HG03571 (cell line): ENCODE measurements at regions not wholly inside any gene's neighbourhood (a gene's known extent, or its start where the extent isn't known, plus 50 kb on each side); places are given as distances from the start of the nearest gene placed in this dataset.
"Not testable (repeated sequence)": the region's sequence is repeated elsewhere in the genome, so short reads cannot be mapped to it uniquely, and the experiment has no call there.

Experiments
- ATAC-seq: cut with Tn5 transposase; IDR thresholded peaks from one replicate; pipeline ENCODE4 v1.9.1; 2021; ENCODE audit not compliant: unreplicated experiment

- no peak for ATAC-seq
Observed at GRCh38 chr20:25991051-25991755, 294.6 kb upstream of the ZNF337 start.

- ATAC-seq: not testable (repeated sequence)
Observed at GRCh38 chr20:25989686-25990085, 293.0 kb upstream of the ZNF337 start.

DNA sequence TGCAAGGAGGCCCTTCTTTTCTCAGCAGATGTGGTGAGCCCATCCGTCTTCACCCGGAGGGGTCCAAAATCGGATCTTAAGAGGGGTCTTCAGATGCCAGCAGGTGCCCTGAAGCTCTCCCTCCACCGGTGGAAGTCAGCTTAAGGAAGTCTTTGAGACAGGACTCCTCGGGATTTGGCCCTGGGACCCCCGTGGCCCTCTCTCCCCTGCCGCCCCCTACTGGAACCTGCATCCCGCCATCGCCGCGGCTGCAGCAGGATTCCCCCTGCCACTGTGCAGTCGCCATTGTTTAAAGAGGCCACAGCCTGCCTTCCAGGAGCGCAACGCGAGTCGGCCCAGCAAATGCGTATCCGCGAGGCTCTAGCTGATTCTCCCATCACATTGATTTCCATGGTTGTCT lies 292.5 kb upstream of the ZNF337 start:
- no peak for ATAC-seq

GRCh38 chr20:25987928-25988560 lies 291.4 kb upstream of the ZNF337 start:
- not testable (repeated sequence) for ATAC-seq

GRCh38 chr20:25987073-25987927 lies 290.6 kb upstream of the ZNF337 start:
- no peak for ATAC-seq

DNA sequence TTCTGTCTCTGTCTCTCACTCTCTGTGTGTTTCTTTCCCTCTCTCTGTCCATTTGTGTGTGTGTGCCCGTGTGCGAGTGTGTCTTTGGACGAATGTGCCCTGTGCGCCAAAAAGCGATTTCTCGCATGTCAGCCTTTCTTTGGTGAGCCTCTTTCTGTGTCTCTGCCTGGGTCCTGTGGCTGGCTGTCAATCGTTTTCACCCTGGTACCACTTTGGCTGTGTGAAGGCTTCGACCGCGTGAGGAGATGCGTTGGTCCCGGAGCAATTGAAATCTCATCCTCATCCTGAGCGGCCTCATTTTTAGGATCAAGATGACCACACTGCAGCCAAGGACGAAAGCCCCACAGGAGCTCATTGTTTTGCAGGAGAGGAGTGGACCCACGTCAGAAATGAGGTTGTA lies 288.9 kb upstream of the ZNF337 start:
- no peak for ATAC-seq

DNA sequence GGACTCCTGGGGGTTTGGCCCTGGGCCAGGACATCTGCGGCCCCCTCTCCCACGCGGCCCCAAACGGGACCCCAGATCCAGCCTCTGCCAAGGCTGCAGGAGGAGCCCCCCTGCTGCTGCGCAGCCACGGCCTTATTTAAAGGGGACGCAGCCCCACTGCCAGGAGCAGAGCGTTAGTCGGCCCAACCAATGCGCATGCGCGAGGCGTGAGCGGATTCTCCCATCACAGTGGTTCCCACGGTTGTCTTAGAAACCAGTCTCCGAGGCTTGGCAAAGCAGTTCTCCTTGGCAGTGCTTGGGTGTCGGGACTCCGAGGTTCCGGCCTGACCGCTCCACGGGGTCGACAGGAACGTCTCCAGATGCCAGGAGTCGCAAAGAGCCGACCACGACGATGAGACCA lies 288.3 kb upstream of the ZNF337 start:
- ATAC-seq: no peak

DNA sequence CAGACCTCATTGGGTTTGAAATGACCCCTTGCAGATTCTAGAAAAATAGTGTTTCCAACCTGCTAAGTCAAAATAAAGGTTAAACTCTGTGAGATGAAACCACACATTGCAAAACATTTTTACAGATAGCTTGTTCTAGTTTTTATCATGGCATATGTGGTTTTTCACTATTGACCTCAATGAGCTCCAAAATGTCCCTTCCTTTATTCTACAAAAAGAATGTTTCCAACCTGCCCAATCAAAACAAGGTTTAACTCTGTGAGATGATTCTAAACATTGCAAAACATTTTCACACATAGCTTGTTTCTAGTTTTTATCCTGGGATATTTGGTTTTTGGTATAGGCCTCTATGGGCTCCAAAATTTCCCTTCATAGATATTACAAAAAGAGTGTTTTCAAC lies 286.0 kb upstream of the ZNF337 start:
- not testable (repeated sequence) for ATAC-seq

- not testable (repeated sequence) for ATAC-seq
Observed at GRCh38 chr20:25978450-25979190, 282.0 kb upstream of the ZNF337 start.

DNA sequence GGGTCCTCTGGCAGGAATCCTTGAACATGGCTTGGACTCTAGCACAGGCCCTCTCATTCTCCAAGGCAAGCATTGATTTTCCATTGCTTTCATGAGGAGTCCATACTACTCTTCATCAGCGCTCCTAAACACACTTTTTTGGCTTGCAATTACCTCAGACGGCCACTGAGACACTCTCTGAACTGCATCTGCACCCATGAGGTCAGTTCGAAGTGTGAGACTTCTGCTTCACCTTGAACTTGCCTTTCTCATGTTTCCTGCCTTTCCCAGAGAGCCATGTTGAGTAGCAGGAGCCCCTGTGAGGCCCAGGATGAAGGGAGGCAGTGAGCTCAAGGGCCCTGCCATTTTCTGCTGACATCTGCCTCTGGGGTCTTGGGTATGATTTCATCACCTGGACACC lies 279.2 kb upstream of the ZNF337 start:
- ATAC-seq: not testable (repeated sequence)

DNA sequence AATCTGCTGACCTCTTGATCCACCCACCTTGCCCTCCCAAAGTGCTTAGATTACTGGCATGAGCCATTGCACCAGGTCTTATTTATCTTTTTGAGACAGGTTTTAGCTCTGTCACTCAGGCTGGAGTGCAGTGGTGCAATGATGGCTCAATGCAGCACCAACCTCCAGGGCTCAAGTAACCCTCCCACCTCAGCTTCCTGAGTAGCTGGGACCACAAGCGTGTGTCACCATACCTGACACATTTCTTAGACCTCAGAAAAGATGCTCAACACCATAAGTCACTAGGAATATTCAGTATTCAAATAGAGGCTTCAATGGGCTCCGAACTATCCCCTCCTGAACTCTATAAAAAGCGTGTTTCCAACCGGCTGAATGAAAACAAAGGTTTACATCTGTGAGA lies 268.6 kb upstream of the ZNF337 start:
- ATAC-seq: not testable (repeated sequence)

GRCh38 chr20:25953876-25954275 lies 257.2 kb upstream of the ZNF337 start:
- not testable (repeated sequence) for ATAC-seq

DNA sequence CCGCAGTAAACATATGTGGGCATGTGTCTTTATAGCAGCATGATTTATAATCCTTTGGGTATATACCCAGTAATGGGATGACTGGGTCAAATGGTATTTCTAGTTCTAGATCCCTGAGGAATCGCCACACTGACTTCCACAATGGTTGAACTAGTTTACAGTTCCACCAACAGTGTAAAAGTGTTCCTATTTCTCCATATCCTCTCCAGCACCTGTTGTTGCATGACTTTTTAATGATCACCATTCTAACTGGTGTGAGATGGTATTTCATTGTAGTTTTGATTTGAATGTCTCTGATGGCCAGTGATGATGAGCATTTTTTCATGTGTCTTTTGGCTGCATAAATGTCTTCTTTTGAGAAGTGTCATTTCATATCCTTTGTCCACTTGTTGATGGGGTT lies 238.6 kb upstream of the ZNF337 start:
- not testable (repeated sequence) for ATAC-seq

DNA sequence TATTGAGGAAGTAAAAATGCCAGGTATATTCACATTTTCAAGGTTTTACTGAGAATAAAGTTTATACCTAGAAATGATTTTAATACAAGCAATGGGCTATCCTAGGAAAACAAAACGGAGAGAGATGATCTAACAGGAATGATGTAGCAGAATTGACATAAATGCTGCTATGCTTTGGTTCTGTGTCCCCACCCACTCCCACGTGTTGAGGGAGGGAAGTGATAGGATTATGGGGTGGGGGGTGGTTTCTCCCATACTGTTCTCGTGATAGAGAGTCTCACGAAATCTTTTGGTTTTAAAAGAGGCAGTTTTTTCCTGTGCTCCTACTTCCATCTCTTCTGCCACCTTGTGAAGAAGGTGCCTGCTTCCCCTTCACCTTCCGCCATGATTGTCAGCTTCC lies 236.2 kb upstream of the ZNF337 start:
- not testable (repeated sequence) for ATAC-seq

DNA sequence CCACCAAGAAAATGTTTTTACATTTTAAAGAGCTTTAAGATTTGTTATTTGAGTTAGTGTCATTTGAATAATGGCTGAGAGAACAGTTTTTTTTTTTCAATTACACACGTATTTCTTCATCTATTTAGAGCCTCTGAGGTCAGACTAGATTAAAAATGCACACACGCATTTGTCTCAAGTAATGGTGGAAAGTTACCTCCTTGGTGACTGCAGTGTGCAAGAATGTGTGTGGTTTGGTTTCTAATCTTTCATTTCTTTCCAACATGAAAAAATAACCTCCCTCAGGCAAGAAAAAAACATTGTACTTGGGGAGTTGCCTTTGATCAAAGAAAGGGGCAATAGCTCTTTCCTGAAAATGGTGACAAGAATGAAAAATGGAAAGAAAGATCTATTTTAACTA lies 235.5 kb upstream of the ZNF337 start:
- not testable (repeated sequence) for ATAC-seq

- ATAC-seq: not testable (repeated sequence)
Observed at GRCh38 chr20:25902321-25902720, 205.7 kb upstream of the ZNF337 start.

DNA sequence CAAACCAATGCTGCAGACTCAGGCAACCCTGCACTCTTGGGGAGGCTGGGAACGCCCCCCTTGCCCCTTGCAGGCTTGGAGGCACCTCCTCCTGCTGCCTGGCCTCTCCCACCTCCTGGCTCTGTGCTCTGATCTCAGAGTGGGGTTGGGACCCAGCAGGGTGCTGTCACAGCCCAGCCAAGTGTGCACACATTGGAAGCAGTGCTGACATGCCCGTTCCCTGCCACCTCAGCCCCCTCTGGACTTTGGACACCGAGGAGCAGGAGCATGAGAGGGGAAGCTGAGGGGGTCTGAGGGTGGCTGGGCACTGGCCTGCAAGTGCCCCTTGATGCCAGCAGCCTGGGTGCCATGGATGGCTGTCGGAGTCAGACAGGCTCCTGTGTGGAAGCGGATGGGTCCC lies 202.0 kb upstream of the ZNF337 start:
- ATAC-seq: not testable (repeated sequence)

GRCh38 chr20:25879096-25879495 lies 182.4 kb upstream of the ZNF337 start:
- not testable (repeated sequence) for ATAC-seq

DNA sequence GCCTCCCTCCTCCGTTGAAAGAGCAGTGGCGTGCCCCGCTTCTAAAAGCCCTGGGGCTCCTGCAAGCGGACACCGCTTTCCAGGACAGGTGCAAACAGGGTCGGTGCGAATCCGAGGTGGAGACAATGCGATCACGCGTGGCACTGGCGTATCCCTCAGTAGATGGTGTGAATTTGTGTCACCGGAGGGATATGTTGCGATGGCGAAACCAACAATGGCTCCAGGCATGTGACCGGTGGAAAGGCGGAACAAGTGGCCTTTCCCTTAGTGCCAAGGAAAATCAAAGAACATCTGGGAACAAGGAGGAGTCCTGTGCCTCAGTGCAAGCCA lies 172.0 kb upstream of the ZNF337 start:
- ATAC-seq: not testable (repeated sequence)

- no peak for ATAC-seq
Observed at GRCh38 chr20:25867776-25868649, 171.4 kb upstream of the ZNF337 start.
